ENCODE measurements at regions not wholly inside any gene's neighbourhood (a gene's known extent, or its start where the extent isn't known, plus 50 kb on each side); places are given as distances from the start of the nearest gene placed in this dataset.
A peak's percentile ranks its signal among the peaks of the same experiment; 100 is the strongest.
"Not testable (repeated sequence)": the region's sequence is repeated elsewhere in the genome, so short reads cannot be mapped to it uniquely, and the experiment has no call there.

GRCh38 chr5:142233083-142234032 is 91.5 kb downstream of the SPRY4 start:
- Histone ChIP-seq H3K4me1 (ENCODE audit: control insufficient read depth, insufficient read depth, low read length, poor library complexity, severe bottlenecking) (no peaks in the 10 kb centered on the region), H3K4me3 (ENCODE audit: low read depth, low read length) (no peak overlapping the region), H3K27me3 (ENCODE audit: control insufficient read depth, insufficient read depth, low read length) (no peaks in the 10 kb centered on the region), H3K36me3 (ENCODE audit: control insufficient read depth, insufficient read depth, low read length) (no peaks in the 10 kb centered on the region), H3K27ac (ENCODE audit: insufficient read depth, low read length, poor library complexity, severe bottlenecking) (no peak overlapping the region), H3K9me3 (ENCODE audit: control insufficient read depth in 2 of 2, low read length in 2 of 2) (no peaks in the 10 kb centered on the region)
- Mint-ChIP-seq H3K27me3 (peaks cover 29% of the 10 kb centered on the region), H3K4me3 (peak overlapping the region in 1 of 4 donors; percentile 17), H3K4me1 (peaks cover 0 to 9% (median 2%) of the 10 kb centered on the region in 4 donors), H3K36me3 (no peaks in the 10 kb centered on the region), H3K9me3 (no peaks in the 10 kb centered on the region), H3K27ac (peak overlapping the region in 1 of 3 donors; percentile 57)
- DNase-seq, result no peak
- ATAC-seq (ENCODE audit: low read depth in 2 of 2), result no peak

GRCh38 chr5:142230949-142231348 is 93.9 kb downstream of the SPRY4 start:
- H3K27ac ChIP-seq (ENCODE audit: insufficient read depth, low read length, poor library complexity, severe bottlenecking); H3K9me3 ChIP-seq (ENCODE audit: control insufficient read depth in 2 of 2, low read length in 2 of 2); H3K4me1 Mint-ChIP-seq; H3K36me3 ChIP-seq (ENCODE audit: control insufficient read depth, insufficient read depth, low read length); H3K4me3 Mint-ChIP-seq; H3K4me1 ChIP-seq (ENCODE audit: control insufficient read depth, insufficient read depth, low read length, poor library complexity, severe bottlenecking); DNase-seq; H3K4me3 ChIP-seq (ENCODE audit: low read depth, low read length); H3K9me3 Mint-ChIP-seq; H3K36me3 Mint-ChIP-seq; H3K27me3 ChIP-seq (ENCODE audit: control insufficient read depth, insufficient read depth, low read length); H3K27ac Mint-ChIP-seq; ATAC-seq (ENCODE audit: low read depth in 2 of 2): not testable (repeated sequence)
- H3K27me3 Mint-ChIP-seq, result peaks cover 21% of the 10 kb centered on the region

GRCh38 chr5:142225141-142225540 is 99.7 kb downstream of the SPRY4 start:
- DNase-seq (no peak), ATAC-seq (ENCODE audit: low read depth in 2 of 2) (no peak)
- Histone ChIP-seq H3K4me1 (ENCODE audit: control insufficient read depth, insufficient read depth, low read length, poor library complexity, severe bottlenecking) (peaks cover 20% of the 10 kb centered on the region), H3K4me3 (ENCODE audit: low read depth, low read length) (no peak overlapping the region), H3K27ac (ENCODE audit: insufficient read depth, low read length, poor library complexity, severe bottlenecking) (no peak overlapping the region), H3K36me3 (ENCODE audit: control insufficient read depth, insufficient read depth, low read length) (no peaks in the 10 kb centered on the region), H3K27me3 (ENCODE audit: control insufficient read depth, insufficient read depth, low read length) (no peaks in the 10 kb centered on the region), H3K9me3 (ENCODE audit: control insufficient read depth in 2 of 2, low read length in 2 of 2) (no peaks in the 10 kb centered on the region)
- Mint-ChIP-seq H3K27me3 (peaks cover 11% of the 10 kb centered on the region), H3K4me1 (peaks cover 6 to 41% (median 22%) of the 10 kb centered on the region in 4 donors), H3K27ac (no peak overlapping the region), H3K9me3 (peaks cover 0 to 2% (median 0%) of the 10 kb centered on the region in 7 donors), H3K4me3 (no peak overlapping the region), H3K36me3 (no peaks in the 10 kb centered on the region)

- H3K4me1 ChIP-seq (ENCODE audit: control insufficient read depth, insufficient read depth, low read length, poor library complexity, severe bottlenecking), result peaks cover 20% of the 10 kb centered on the region
- H3K27ac ChIP-seq (ENCODE audit: insufficient read depth, low read length, poor library complexity, severe bottlenecking), result peak overlapping the region; percentile 71
- H3K36me3 ChIP-seq (ENCODE audit: control insufficient read depth, insufficient read depth, low read length), result no peaks in the 10 kb centered on the region
- peaks cover 0 to 2% (median 0%) of the 10 kb centered on the region in 7 donors for H3K9me3 Mint-ChIP-seq
- peak overlapping the region; percentile 9 to 84 (median 55) for H3K4me3 Mint-ChIP-seq
- no peaks in the 10 kb centered on the region for H3K36me3 Mint-ChIP-seq
- peak overlapping the region; percentile 71 to 92 (median 91) for H3K27ac Mint-ChIP-seq
- H3K27me3 Mint-ChIP-seq, result peaks cover 11% of the 10 kb centered on the region
- DNase-seq (no peak), ATAC-seq (ENCODE audit: low read depth in 2 of 2) (no peak)
- no peaks in the 10 kb centered on the region for H3K9me3 ChIP-seq (ENCODE audit: control insufficient read depth in 2 of 2, low read length in 2 of 2)
- H3K4me3 ChIP-seq (ENCODE audit: low read depth, low read length), result no peak overlapping the region
- no peaks in the 10 kb centered on the region for H3K27me3 ChIP-seq (ENCODE audit: control insufficient read depth, insufficient read depth, low read length)
- H3K4me1 Mint-ChIP-seq, result peaks cover 6 to 41% (median 22%) of the 10 kb centered on the region in 4 donors
Observed at GRCh38 chr5:142222866-142223558, 101.8 kb downstream of the SPRY4 start.

GRCh38 chr5:142222225-142222865 is 102.5 kb downstream of the SPRY4 start:
- H3K27ac Mint-ChIP-seq, result peak overlapping the region in 2 of 3 donors; percentile 79 to 91
- peaks cover 11% of the 10 kb centered on the region for H3K27me3 Mint-ChIP-seq
- Histone ChIP-seq H3K27me3 (ENCODE audit: control insufficient read depth, insufficient read depth, low read length) (no peaks in the 10 kb centered on the region), H3K9me3 (ENCODE audit: control insufficient read depth in 2 of 2, low read length in 2 of 2) (no peaks in the 10 kb centered on the region), H3K36me3 (ENCODE audit: control insufficient read depth, insufficient read depth, low read length) (no peaks in the 10 kb centered on the region), H3K4me3 (ENCODE audit: low read depth, low read length) (no peak overlapping the region), H3K4me1 (ENCODE audit: control insufficient read depth, insufficient read depth, low read length, poor library complexity, severe bottlenecking) (peaks cover 20% of the 10 kb centered on the region), H3K27ac (ENCODE audit: insufficient read depth, low read length, poor library complexity, severe bottlenecking) (no peak overlapping the region)
- DNase-seq (no peak), ATAC-seq (ENCODE audit: low read depth in 2 of 2) (no peak)
- no peaks in the 10 kb centered on the region for H3K36me3 Mint-ChIP-seq
- peaks cover 0 to 2% (median 0%) of the 10 kb centered on the region in 7 donors for H3K9me3 Mint-ChIP-seq
- no peak overlapping the region for H3K4me3 Mint-ChIP-seq
- H3K4me1 Mint-ChIP-seq, result peaks cover 6 to 41% (median 22%) of the 10 kb centered on the region in 4 donors

GRCh38 chr5:142221091-142221860 is 103.5 kb downstream of the SPRY4 start:
- peaks cover 20% of the 10 kb centered on the region for H3K4me1 ChIP-seq (ENCODE audit: control insufficient read depth, insufficient read depth, low read length, poor library complexity, severe bottlenecking)
- ATAC-seq (ENCODE audit: low read depth in 2 of 2) (no peak), DNase-seq (no peak)
- peaks cover 6 to 43% (median 22%) of the 10 kb centered on the region in 4 donors for H3K4me1 Mint-ChIP-seq
- no peaks in the 10 kb centered on the region for H3K36me3 ChIP-seq (ENCODE audit: control insufficient read depth, insufficient read depth, low read length)
- H3K27me3 ChIP-seq (ENCODE audit: control insufficient read depth, insufficient read depth, low read length), result no peaks in the 10 kb centered on the region
- H3K27ac Mint-ChIP-seq, result peak overlapping the region in 2 of 3 donors; percentile 56 to 79
- H3K9me3 Mint-ChIP-seq, result peaks cover 0 to 2% (median 0%) of the 10 kb centered on the region in 7 donors
- peak overlapping the region in 2 of 4 donors; percentile 2 to 25 for H3K4me3 Mint-ChIP-seq
- no peak overlapping the region for H3K4me3 ChIP-seq (ENCODE audit: low read depth, low read length)
- no peak overlapping the region for H3K27ac ChIP-seq (ENCODE audit: insufficient read depth, low read length, poor library complexity, severe bottlenecking)
- peaks cover 14% of the 10 kb centered on the region for H3K27me3 Mint-ChIP-seq
- H3K9me3 ChIP-seq (ENCODE audit: control insufficient read depth in 2 of 2, low read length in 2 of 2), result no peaks in the 10 kb centered on the region
- no peaks in the 10 kb centered on the region for H3K36me3 Mint-ChIP-seq

- Mint-ChIP-seq H3K27me3 (peaks cover 18% of the 10 kb centered on the region), H3K27ac (peak overlapping the region in 1 of 3 donors; percentile 48), H3K9me3 (peaks cover 0 to 2% (median 0%) of the 10 kb centered on the region in 7 donors), H3K4me1 (peaks cover 5 to 36% (median 18%) of the 10 kb centered on the region in 4 donors), H3K4me3 (no peak overlapping the region), H3K36me3 (no peaks in the 10 kb centered on the region)
- DNase-seq (no peak), ATAC-seq (ENCODE audit: low read depth in 2 of 2) (no peak)
- no peaks in the 10 kb centered on the region for H3K27me3 ChIP-seq (ENCODE audit: control insufficient read depth, insufficient read depth, low read length)
- H3K36me3 ChIP-seq (ENCODE audit: control insufficient read depth, insufficient read depth, low read length), result no peaks in the 10 kb centered on the region
- H3K4me1 ChIP-seq (ENCODE audit: control insufficient read depth, insufficient read depth, low read length, poor library complexity, severe bottlenecking), result peaks cover 17% of the 10 kb centered on the region
- no peak overlapping the region for H3K27ac ChIP-seq (ENCODE audit: insufficient read depth, low read length, poor library complexity, severe bottlenecking)
- no peak overlapping the region for H3K4me3 ChIP-seq (ENCODE audit: low read depth, low read length)
- H3K9me3 ChIP-seq (ENCODE audit: control insufficient read depth in 2 of 2, low read length in 2 of 2), result no peaks in the 10 kb centered on the region
Observed at GRCh38 chr5:142219146-142219545, 105.7 kb downstream of the SPRY4 start.

Data from CD4-positive, CD25-positive, alpha-beta regulatory T cell (primary cell).